GM18868 (cell line): ENCODE measurements at regions not wholly inside any gene's neighbourhood (a gene's known extent, or its start where the extent isn't known, plus 50 kb on each side); places are given as distances from the start of the nearest gene placed in this dataset.

Source experiments
- ATAC-seq: cut with Tn5 transposase; IDR thresholded peaks from one replicate; pipeline ENCODE4 v1.9.1; 2021; ENCODE audit warnings: mild to moderate bottlenecking, moderate library complexity; ENCODE audit not compliant: unreplicated experiment

GRCh38 chr1:224846119-224846907 lies 83.2 kb upstream of the DNAH14 start:
- no peak for ATAC-seq

- ATAC-seq, result no peak
Measured at GRCh38 chr1:224850446-224850845, 79.0 kb upstream of the DNAH14 start.

- peak; percentile 73 for ATAC-seq
Measured at GRCh38 chr1:224851210-224851847, 78.1 kb upstream of the DNAH14 start.

- ATAC-seq, result peak; percentile 29
Measured at GRCh38 chr1:224851848-224852261, 77.6 kb upstream of the DNAH14 start.

GRCh38 chr1:224852901-224853568 lies 76.4 kb upstream of the DNAH14 start:
- ATAC-seq, result no peak

- no peak for ATAC-seq
Measured at GRCh38 chr1:224856973-224857372, 72.5 kb upstream of the DNAH14 start.

GRCh38 chr1:224859651-224860050 lies 69.8 kb upstream of the DNAH14 start:
- ATAC-seq, result no peak

GRCh38 chr1:224860488-224861338 lies 68.8 kb upstream of the DNAH14 start:
- ATAC-seq, result no peak

- no peak for ATAC-seq
Measured at GRCh38 chr1:224861339-224861716, 68.1 kb upstream of the DNAH14 start.

GRCh38 chr1:224863486-224863885 lies 66.0 kb upstream of the DNAH14 start:
- ATAC-seq, result no peak

GRCh38 chr1:224864006-224864405 lies 65.5 kb upstream of the DNAH14 start:
- no peak for ATAC-seq

GRCh38 chr1:224865510-224865909 lies 64.0 kb upstream of the DNAH14 start:
- no peak for ATAC-seq

GRCh38 chr1:224866940-224867339 lies 62.5 kb upstream of the DNAH14 start:
- no peak for ATAC-seq

GRCh38 chr1:224867715-224868114 lies 61.8 kb upstream of the DNAH14 start:
- ATAC-seq, result no peak

- ATAC-seq, result no peak
Measured at GRCh38 chr1:224872832-224873433, 56.5 kb upstream of the DNAH14 start.

GRCh38 chr1:224873434-224874369 lies 55.8 kb upstream of the DNAH14 start:
- ATAC-seq, result no peak

- ATAC-seq, result peak; percentile 85
Measured at GRCh38 chr1:224874775-224875174, 54.7 kb upstream of the DNAH14 start.

GRCh38 chr1:224879162-224879803 lies 50.2 kb upstream of the DNAH14 start:
- ATAC-seq, result no peak
